Ectodermal cell (in vitro differentiated cells): ENCODE measurements at regions not wholly inside any gene's neighbourhood (a gene's known extent, or its start where the extent isn't known, plus 50 kb on each side); places are given as distances from the start of the nearest gene placed in this dataset.

Source experiments
- H3K27ac ChIP-seq: 2 replicates; pipeline ENCODE4 v1.7.0; 2013; ENCODE audit warnings: mild to moderate bottlenecking, low read depth, low read length; ENCODE audit not compliant: insufficient read depth, poor library complexity, severe bottlenecking
- H3K27me3 ChIP-seq: 2 replicates; pipeline ENCODE4 v1.7.0; 2013; ENCODE audit warnings: mild to moderate bottlenecking, low read length; ENCODE audit not compliant: insufficient read depth, control insufficient read depth, poor library complexity, severe bottlenecking
- H3K36me3 ChIP-seq: one replicate; pipeline ENCODE4 v1.7.0; 2013; ENCODE audit warnings: low read length; ENCODE audit not compliant: control insufficient read depth, insufficient read depth
- H3K4me1 ChIP-seq: one replicate; pipeline ENCODE4 v1.7.0; 2013; ENCODE audit warnings: low read length; ENCODE audit not compliant: control insufficient read depth, insufficient read depth
- H3K4me3 ChIP-seq: 2 replicates; pipeline ENCODE4 v1.7.0; 2013; ENCODE audit warnings: low read depth, low read length, control low read depth; ENCODE audit not compliant: insufficient read depth
- H3K9me3 ChIP-seq: 2 replicates; pipeline ENCODE4 v1.7.0; 2013; ENCODE audit warnings: mild to moderate bottlenecking, low read length, moderate library complexity; ENCODE audit not compliant: control insufficient read depth
- WGBS, 2 experiments: methylation state at CpG; one replicate each; pipeline ENCODE4 v1.1.7; 2013; ENCODE audit warnings: missing lambda C conversion rate in 2 of 2; 5-methylcytosine and 5-hydroxymethylcytosine counted together

DNA sequence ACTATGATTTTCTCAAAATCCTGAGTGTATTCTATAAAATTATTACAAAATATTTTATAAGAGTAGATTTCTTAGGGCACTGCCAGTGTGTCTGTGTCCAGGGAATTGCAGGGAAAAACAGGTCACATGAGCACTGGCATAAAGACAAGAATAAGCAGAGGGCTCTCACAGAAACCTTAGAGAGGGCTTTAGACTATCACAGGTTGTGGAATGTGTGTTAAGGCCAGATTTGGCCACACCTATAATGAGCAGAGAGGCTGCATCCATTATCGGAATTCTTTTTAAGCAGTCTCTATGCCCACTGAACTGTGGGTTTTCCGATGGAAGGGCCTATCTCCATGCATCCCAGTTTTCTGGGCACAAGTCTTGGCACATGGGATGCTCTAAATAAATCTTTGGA, 90.2 kb downstream of the RTP4 start:
- no peak overlapping the region for H3K27ac ChIP-seq
- 87 to 98% methylated on average over 2 of the region's 2 CpGs for WGBS, 2 experiments
- H3K27me3 ChIP-seq: no peaks in the 10 kb centered on the region
- H3K4me1 ChIP-seq: no peaks in the 10 kb centered on the region
- H3K36me3 ChIP-seq: no peaks in the 10 kb centered on the region
- H3K4me3 ChIP-seq: no peak overlapping the region
- no peaks in the 10 kb centered on the region for H3K9me3 ChIP-seq

GRCh38 chr3:187456250-187456649, 88.1 kb downstream of the RTP4 start:
- no peaks in the 10 kb centered on the region for H3K36me3 ChIP-seq
- H3K4me1 ChIP-seq: peaks cover under 1% of the 10 kb centered on the region
- H3K27ac ChIP-seq: no peak overlapping the region
- no peak overlapping the region for H3K4me3 ChIP-seq
- WGBS, 2 experiments: 84 to 89% methylated on average over 1 of the region's 1 CpG
- no peaks in the 10 kb centered on the region for H3K9me3 ChIP-seq
- no peaks in the 10 kb centered on the region for H3K27me3 ChIP-seq

- Histone ChIP-seq H3K4me1 (peaks cover 9% of the 10 kb centered on the region), H3K36me3 (no peaks in the 10 kb centered on the region), H3K27me3 (no peaks in the 10 kb centered on the region), H3K4me3 (no peak overlapping the region), H3K27ac (no peak overlapping the region), H3K9me3 (no peaks in the 10 kb centered on the region)
- WGBS, 2 experiments: 77% methylated on average over 6 of the region's 6 CpGs
These were observed 86.1 kb downstream of the RTP4 start for GRCh38 chr3:187454085-187454815.

DNA sequence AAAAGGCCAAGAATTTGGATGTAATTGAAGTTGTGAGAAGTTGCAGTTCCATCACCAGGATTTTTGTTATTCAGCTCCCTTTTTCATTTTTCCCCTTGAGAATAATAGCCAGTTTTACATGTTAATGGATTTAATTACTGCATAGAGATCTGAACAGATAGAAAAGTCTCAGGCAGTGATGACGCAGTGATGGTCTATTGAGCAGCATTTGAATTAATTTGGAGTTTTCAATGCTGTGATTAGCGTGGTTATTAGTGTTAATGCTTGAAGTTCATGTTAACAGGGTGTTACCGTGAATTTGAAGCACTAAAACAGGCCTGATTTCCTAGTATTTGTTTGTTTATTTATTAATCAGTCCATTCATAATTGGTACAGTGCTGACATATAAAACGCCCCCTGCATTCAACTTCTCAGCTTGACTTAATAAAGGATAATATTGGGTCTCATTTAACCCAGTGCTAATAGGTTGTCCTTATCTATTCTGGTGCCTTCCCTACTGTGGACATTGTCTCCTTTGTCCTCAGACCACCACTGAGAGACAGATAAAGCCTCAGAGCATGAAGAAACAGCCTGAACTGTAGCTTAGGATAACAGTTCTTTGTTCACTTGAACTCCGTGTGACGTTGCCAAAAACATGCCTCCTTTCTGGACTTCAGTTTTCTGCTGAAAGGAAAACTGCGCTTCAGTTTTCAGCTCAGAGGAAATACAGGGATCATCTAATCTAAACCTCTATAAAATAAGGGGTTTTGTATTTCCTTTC, 82.4 kb downstream of the RTP4 start:
- WGBS, 2 experiments: 63 to 74% methylated on average over 6 to 7 of the region's 7 CpGs
- H3K4me1 ChIP-seq: peaks cover 12% of the 10 kb centered on the region
- no peaks in the 10 kb centered on the region for H3K9me3 ChIP-seq
- H3K36me3 ChIP-seq: no peaks in the 10 kb centered on the region
- no peak overlapping the region for H3K4me3 ChIP-seq
- no peaks in the 10 kb centered on the region for H3K27me3 ChIP-seq
- H3K27ac ChIP-seq: no peak overlapping the region

DNA sequence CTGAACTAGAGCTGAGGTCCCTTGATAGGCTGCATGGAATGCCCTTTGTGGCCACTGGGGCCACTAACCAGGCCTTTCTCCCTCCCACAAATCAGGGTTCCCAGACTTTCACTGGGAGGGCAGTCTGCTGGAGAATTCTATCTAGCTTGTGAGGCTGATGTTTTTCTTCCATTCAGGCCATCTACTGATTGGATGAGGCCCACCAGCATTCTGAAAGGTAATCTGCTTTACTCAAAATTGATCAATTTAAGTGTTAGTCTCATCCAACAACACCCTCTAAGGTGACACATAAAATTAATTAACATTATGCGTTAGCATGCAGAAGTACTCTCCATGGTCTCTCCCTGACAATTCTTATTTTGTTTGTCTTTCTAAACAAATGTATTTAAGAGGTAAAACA, 80.5 kb downstream of the RTP4 start:
- Histone ChIP-seq H3K9me3 (no peaks in the 10 kb centered on the region), H3K4me3 (no peak overlapping the region), H3K27me3 (no peaks in the 10 kb centered on the region), H3K4me1 (peaks cover 14% of the 10 kb centered on the region), H3K27ac (no peak overlapping the region), H3K36me3 (no peaks in the 10 kb centered on the region)
- 100% methylated on average over 1 of the region's 1 CpG for WGBS, 2 experiments

DNA sequence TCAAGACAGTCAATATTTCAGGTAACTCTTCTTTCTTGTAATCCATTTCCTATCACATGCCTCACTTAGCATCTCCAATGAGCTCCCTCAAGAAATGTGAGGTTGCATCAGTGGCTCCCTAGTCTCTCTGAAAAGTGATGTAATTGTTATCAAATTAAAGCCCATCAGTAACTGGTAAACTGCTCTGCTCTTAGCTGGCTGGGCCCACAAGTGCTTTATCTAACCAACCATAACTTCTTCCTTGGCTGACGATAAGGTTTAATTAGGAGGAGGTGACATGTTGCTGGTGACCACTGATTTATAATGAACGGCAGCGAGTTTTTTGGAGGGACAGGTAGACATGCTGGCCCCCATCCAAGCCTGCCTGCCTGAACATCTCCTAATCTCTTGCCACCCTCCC, 79.6 kb downstream of the RTP4 start:
- H3K36me3 ChIP-seq: no peaks in the 10 kb centered on the region
- H3K27me3 ChIP-seq: no peaks in the 10 kb centered on the region
- 79 to 83% methylated on average over 3 of the region's 3 CpGs for WGBS, 2 experiments
- no peak overlapping the region for H3K4me3 ChIP-seq
- peaks cover 14% of the 10 kb centered on the region for H3K4me1 ChIP-seq
- no peaks in the 10 kb centered on the region for H3K9me3 ChIP-seq
- H3K27ac ChIP-seq: no peak overlapping the region

DNA sequence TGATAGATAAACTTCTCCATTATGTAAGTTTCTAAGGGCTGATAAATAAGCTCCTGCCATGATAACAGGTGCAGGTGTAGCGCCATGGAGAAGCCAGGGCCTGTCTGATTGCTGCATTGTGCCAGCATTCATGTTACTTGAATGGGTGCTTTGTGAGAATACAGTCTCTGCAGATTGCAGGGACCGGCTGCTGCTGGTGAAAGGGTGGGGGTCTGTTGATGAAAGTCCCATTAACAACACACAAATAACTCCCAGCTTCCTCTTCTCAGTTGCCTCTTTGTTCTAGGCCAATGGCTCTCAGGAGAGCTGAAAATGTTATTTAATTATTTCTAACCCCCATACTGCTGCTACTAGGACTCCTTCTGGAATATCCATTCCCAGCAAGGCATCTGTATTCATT, 77.2 kb downstream of the RTP4 start:
- no peaks in the 10 kb centered on the region for H3K9me3 ChIP-seq
- peaks cover 6% of the 10 kb centered on the region for H3K4me1 ChIP-seq
- 90 to 93% methylated on average over 1 to 2 of the region's 2 CpGs for WGBS, 2 experiments
- no peak overlapping the region for H3K4me3 ChIP-seq
- H3K27me3 ChIP-seq: no peaks in the 10 kb centered on the region
- no peaks in the 10 kb centered on the region for H3K36me3 ChIP-seq
- H3K27ac ChIP-seq: no peak overlapping the region

DNA sequence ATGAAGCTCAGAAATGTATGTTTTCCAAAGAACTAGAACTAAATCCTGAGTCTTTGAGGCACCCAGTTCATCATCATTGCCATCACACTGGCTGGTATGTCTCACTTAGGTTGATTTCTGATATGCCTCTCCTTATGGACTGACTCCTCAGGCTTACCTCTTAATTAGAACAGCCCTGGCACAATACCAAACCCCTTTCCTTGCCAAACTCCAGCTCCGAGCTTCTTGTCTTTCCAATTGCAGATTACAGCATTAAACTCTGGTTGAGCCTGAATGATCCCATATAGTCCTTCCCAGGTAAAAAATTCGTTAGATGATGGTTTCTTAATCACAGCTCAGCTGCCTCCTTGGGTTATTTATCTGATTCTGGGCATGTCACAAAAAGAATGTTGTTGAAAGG, 66.3 kb downstream of the RTP4 start:
- no peaks in the 10 kb centered on the region for H3K4me1 ChIP-seq
- no peak overlapping the region for H3K4me3 ChIP-seq
- H3K27me3 ChIP-seq: no peaks in the 10 kb centered on the region
- WGBS, 2 experiments: 87 to 89% methylated on average over 2 of the region's 2 CpGs
- H3K27ac ChIP-seq: no peak overlapping the region
- H3K9me3 ChIP-seq: no peaks in the 10 kb centered on the region
- H3K36me3 ChIP-seq: no peaks in the 10 kb centered on the region

DNA sequence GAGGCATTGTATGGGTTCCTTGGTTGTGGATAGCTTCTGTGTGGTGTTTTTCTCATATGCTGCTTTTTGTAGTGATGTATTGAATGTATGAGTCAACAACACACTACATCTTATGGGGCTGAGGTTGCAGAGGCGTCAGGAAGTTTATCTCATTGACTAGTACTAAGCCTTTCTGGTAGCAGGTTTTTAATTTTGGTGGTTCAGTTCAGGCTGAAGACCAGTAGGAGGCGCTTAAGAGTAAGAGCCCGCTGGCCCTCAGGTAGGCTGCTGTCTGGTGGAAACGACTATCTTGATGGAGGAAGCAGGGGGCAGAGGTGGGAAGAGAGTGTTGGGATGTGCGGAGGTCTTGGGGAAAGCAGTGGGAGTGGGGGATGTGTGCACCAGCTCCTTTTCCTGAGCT, 62.4 kb downstream of the RTP4 start:
- 83 to 89% methylated on average over 5 of the region's 5 CpGs for WGBS, 2 experiments
- no peaks in the 10 kb centered on the region for H3K36me3 ChIP-seq
- no peak overlapping the region for H3K4me3 ChIP-seq
- no peak overlapping the region for H3K27ac ChIP-seq
- no peaks in the 10 kb centered on the region for H3K27me3 ChIP-seq
- H3K4me1 ChIP-seq: no peaks in the 10 kb centered on the region
- H3K9me3 ChIP-seq: no peaks in the 10 kb centered on the region
